ENCODE measurements at regions not wholly inside any gene's neighbourhood (a gene's known extent, or its start where the extent isn't known, plus 50 kb on each side); places are given as distances from the start of the nearest gene placed in this dataset.
"Not testable (repeated sequence)": the region's sequence is repeated elsewhere in the genome, so short reads cannot be mapped to it uniquely, and the experiment has no call there.

DNA sequence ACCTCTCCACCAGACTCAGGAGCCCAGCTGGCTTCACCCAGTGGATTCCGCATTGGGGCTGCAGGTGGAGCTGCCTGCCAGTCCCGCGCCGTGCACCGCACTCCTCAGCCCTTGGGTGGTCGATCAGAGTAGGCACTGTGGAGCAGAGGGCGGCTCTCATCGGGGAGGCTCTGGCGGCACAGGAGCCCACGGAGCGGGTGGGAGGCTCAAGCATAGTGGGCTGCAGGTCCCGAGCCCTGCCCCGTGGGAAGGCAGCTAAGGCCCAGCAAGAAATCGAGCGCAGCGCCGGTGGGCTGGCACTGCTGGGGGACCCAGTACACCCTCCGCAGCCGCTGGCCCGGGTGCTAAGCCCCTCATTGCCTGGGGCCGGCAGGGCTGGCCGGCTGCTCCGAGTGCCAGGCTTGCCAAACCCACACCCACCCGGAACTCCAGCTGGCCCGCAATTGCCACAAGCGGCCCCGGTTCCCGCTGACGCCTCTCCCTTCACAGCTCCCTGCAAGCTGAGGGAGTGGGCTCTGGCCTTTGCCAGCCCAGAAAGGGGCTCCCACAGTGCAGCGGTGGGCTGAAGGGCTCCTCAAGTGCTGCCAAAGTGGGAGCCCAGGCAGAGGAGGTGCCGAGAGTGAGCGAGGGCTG lies 2065.8 kb upstream of the CDH6 start:
- not testable (repeated sequence) for TF ChIP-seq CTCF, POLR2A (IDR thresholded peaks at IDR 0.05)

Measured in Peyer's patch (tissue), 4 donors.